B cell (primary cell): ENCODE measurements at regions not wholly inside any gene's neighbourhood (a gene's known extent, or its start where the extent isn't known, plus 50 kb on each side); places are given as distances from the start of the nearest gene placed in this dataset.

Experiments used
- CTCF ChIP-seq: fragments of 200-600 bp; IDR thresholded peaks from one replicate; pipeline ENCODE4 v1.8.0; 2022; ENCODE audit warnings: antibody characterized with exemption, mild to moderate bottlenecking
- EZH2 ChIP-seq: IDR thresholded peaks from 2 replicates; pipeline ENCODE4 v1.6.1; 2012; ENCODE audit warnings: borderline replicate concordance, low read depth, mild to moderate bottlenecking, moderate library complexity, low read length; ENCODE audit not compliant: insufficient read depth, poor library complexity, severe bottlenecking

- TF ChIP-seq EZH2 (no peak), CTCF (no peak)
These were observed 219.4 kb upstream of the CELF2 start for GRCh38 chr10:10798102-10798863.
